ENCODE measurements at regions not wholly inside any gene's neighbourhood (a gene's known extent, or its start where the extent isn't known, plus 50 kb on each side); places are given as distances from the start of the nearest gene placed in this dataset.

GRCh38 chr4:106423791-106424190, 55.2 kb upstream of the GIMD1 start:
- no peak for TF ChIP-seq CTCF (IDR thresholded peaks at IDR 0.05)
- TF ChIP-seq REST (IDR thresholded peaks at IDR 0.05; ENCODE audit: insufficient read depth in 1 of 2, low read depth in 2 of 2, low read length in 1 of 2) = no peak
- TF ChIP-seq POLR2AphosphoS5 (IDR thresholded peaks at IDR 0.05; ENCODE audit: low read depth, low read length) = no peak
- TF ChIP-seq TCF7L2 (IDR thresholded peaks at IDR 0.05; ENCODE audit: low read depth, low read length) = no peak

Measured in Panc1 (cell line).